HG03460 (cell line): ENCODE measurements at regions not wholly inside any gene's neighbourhood (a gene's known extent, or its start where the extent isn't known, plus 50 kb on each side); places are given as distances from the start of the nearest gene placed in this dataset.
A peak's percentile ranks its signal among the peaks of the same experiment; 100 is the strongest.
"Not testable (repeated sequence)": the region's sequence is repeated elsewhere in the genome, so short reads cannot be mapped to it uniquely, and the experiment has no call there.

Source experiments
- ATAC-seq: cut with Tn5 transposase; IDR thresholded peaks from one replicate; pipeline ENCODE4 v1.9.1; 2021; ENCODE audit not compliant: unreplicated experiment

GRCh38 chr4:162847945-162848549 lies 318.6 kb downstream of the NAF1 start:
- peak; percentile 43 for ATAC-seq

GRCh38 chr4:162841753-162842152 lies 324.9 kb downstream of the NAF1 start:
- no peak for ATAC-seq

- ATAC-seq: no peak
These were observed 326.9 kb downstream of the NAF1 start for GRCh38 chr4:162839814-162840213.

GRCh38 chr4:162838671-162839070 lies 328.0 kb downstream of the NAF1 start:
- no peak for ATAC-seq

- no peak for ATAC-seq
These were observed 329.0 kb downstream of the NAF1 start for GRCh38 chr4:162837679-162838078.

GRCh38 chr4:162837241-162837640 lies 329.4 kb downstream of the NAF1 start:
- no peak for ATAC-seq

- ATAC-seq: no peak
These were observed 329.9 kb downstream of the NAF1 start for GRCh38 chr4:162836773-162837172.

- ATAC-seq: not testable (repeated sequence)
These were observed 330.4 kb downstream of the NAF1 start for GRCh38 chr4:162836258-162836657.

GRCh38 chr4:162830899-162831298 lies 335.8 kb downstream of the NAF1 start:
- ATAC-seq: no peak

GRCh38 chr4:162817374-162817773 lies 349.3 kb downstream of the NAF1 start:
- not testable (repeated sequence) for ATAC-seq

- ATAC-seq: no peak
These were observed 362.3 kb downstream of the NAF1 start for GRCh38 chr4:162804351-162804924.

GRCh38 chr4:162803378-162803777 lies 363.3 kb downstream of the NAF1 start:
- peak; percentile 85 for ATAC-seq

GRCh38 chr4:162797108-162797507 lies 369.6 kb downstream of the NAF1 start:
- ATAC-seq: no peak

- no peak for ATAC-seq
These were observed 373.1 kb downstream of the NAF1 start for GRCh38 chr4:162793571-162793970.

- ATAC-seq: no peak
These were observed 373.7 kb downstream of the NAF1 start for GRCh38 chr4:162793004-162793403.

- no peak for ATAC-seq
These were observed 375.5 kb downstream of the NAF1 start for GRCh38 chr4:162791226-162791625.

GRCh38 chr4:162787120-162787519 lies 379.6 kb downstream of the NAF1 start:
- no peak for ATAC-seq

- ATAC-seq: no peak
These were observed 383.7 kb downstream of the NAF1 start for GRCh38 chr4:162782778-162783525.

- ATAC-seq: no peak
These were observed 384.5 kb downstream of the NAF1 start for GRCh38 chr4:162782096-162782777.

- ATAC-seq: no peak
These were observed 395.8 kb downstream of the NAF1 start for GRCh38 chr4:162770761-162771490.

GRCh38 chr4:162767083-162767482 lies 399.6 kb downstream of the NAF1 start:
- no peak for ATAC-seq
